ENCODE measurements at regions not wholly inside any gene's neighbourhood (a gene's known extent, or its start where the extent isn't known, plus 50 kb on each side); places are given as distances from the start of the nearest gene placed in this dataset.

DNA sequence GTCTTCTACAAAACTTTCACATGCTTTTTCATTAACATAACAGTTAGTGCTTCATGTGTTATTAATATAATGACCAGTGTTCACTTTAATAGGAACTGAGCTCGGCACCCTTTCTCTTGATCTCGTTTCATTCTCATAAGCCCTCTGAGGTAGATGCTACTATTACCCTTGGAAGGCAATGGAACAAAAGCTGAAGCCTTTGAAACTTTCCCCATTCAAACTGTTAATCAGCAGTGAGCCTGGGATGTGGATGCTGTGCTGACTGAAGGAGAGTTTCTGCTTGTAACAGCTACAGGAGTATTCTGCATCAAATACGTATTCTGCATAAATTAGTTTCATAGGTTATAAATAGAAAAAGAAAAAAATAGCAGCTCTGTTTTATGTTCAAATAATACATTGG lies 904.0 kb upstream of the CDH2 start:
- TF ChIP-seq POLR2A (IDR thresholded peaks at IDR 0.05; ENCODE audit: insufficient read depth in 1 of 2, low read depth in 2 of 2, low read length in 2 of 2) = no peak
- no peak for TF ChIP-seq CTCF (CRISPR knock-in tag; IDR thresholded peaks at IDR 0.05)
- TF ChIP-seq TOE1 (CRISPR knock-in tag; IDR thresholded peaks at IDR 0.05) = no peak
- no peak for TF ChIP-seq IRF9 (CRISPR knock-in tag; IDR thresholded peaks at IDR 0.05; ENCODE audit: borderline replicate concordance)
- no peak for TF ChIP-seq TCF7L2 (IDR thresholded peaks at IDR 0.05; ENCODE audit: low read depth, low read length)
- TF ChIP-seq, protein P1, sequence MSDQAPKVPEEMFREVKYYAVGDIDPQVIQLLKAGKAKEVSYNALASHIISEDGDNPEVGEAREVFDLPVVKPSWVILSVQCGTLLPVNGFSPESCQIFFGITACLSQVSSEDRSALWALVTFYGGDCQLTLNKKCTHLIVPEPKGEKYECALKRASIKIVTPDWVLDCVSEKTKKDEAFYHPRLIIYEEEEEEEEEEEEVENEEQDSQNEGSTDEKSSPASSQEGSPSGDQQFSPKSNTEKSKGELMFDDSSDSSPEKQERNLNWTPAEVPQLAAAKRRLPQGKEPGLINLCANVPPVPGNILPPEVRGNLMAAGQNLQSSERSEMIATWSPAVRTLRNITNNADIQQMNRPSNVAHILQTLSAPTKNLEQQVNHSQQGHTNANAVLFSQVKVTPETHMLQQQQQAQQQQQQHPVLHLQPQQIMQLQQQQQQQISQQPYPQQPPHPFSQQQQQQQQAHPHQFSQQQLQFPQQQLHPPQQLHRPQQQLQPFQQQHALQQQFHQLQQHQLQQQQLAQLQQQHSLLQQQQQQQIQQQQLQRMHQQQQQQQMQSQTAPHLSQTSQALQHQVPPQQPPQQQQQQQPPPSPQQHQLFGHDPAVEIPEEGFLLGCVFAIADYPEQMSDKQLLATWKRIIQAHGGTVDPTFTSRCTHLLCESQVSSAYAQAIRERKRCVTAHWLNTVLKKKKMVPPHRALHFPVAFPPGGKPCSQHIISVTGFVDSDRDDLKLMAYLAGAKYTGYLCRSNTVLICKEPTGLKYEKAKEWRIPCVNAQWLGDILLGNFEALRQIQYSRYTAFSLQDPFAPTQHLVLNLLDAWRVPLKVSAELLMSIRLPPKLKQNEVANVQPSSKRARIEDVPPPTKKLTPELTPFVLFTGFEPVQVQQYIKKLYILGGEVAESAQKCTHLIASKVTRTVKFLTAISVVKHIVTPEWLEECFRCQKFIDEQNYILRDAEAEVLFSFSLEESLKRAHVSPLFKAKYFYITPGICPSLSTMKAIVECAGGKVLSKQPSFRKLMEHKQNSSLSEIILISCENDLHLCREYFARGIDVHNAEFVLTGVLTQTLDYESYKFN (CRISPR knock-in tag; conservative IDR thresholded peaks at IDR 0.05) = no peak
- no peak for TF ChIP-seq ZNF143 (CRISPR knock-in tag; IDR thresholded peaks at IDR 0.05)
- TF ChIP-seq ATF3 (CRISPR knock-in tag; IDR thresholded peaks at IDR 0.05) = no peak
- no peak for TF ChIP-seq ZNF780A (CRISPR knock-in tag; IDR thresholded peaks at IDR 0.05)
- TF ChIP-seq, protein P2, sequence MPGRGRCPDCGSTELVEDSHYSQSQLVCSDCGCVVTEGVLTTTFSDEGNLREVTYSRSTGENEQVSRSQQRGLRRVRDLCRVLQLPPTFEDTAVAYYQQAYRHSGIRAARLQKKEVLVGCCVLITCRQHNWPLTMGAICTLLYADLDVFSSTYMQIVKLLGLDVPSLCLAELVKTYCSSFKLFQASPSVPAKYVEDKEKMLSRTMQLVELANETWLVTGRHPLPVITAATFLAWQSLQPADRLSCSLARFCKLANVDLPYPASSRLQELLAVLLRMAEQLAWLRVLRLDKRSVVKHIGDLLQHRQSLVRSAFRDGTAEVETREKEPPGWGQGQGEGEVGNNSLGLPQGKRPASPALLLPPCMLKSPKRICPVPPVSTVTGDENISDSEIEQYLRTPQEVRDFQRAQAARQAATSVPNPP (CRISPR knock-in tag; IDR thresholded peaks at IDR 0.05) = no peak
- no peak for TF ChIP-seq FOXJ3 (CRISPR knock-in tag; IDR thresholded peaks at IDR 0.05; ENCODE audit: borderline replicate concordance)
- TF ChIP-seq ZNF263 (CRISPR knock-in tag; IDR thresholded peaks at IDR 0.05) = no peak
- TF ChIP-seq MAZ (IDR thresholded peaks at IDR 0.05; ENCODE audit: borderline replicate concordance, low read depth, low read length) = no peak
- no peak for TF ChIP-seq MAZ (CRISPR knock-in tag; IDR thresholded peaks at IDR 0.05; ENCODE audit: low read depth)
